ENCODE measurements at regions not wholly inside any gene's neighbourhood (a gene's known extent, or its start where the extent isn't known, plus 50 kb on each side); places are given as distances from the start of the nearest gene placed in this dataset.

GRCh38 chr1:199301472-199302217 is 662.8 kb downstream of the PTPRC start:
- no peak for TF ChIP-seq CTCF (IDR thresholded peaks at IDR 0.05; ENCODE audit: poor library complexity, severe bottlenecking)
- no peak for TF ChIP-seq EZH2 (IDR thresholded peaks at IDR 0.05; ENCODE audit: borderline replicate concordance, insufficient read depth, low read length, poor library complexity, severe bottlenecking)
- no peak for TF ChIP-seq POLR2AphosphoS5 (IDR thresholded peaks at IDR 0.05)
- TF ChIP-seq RAD21 (conservative IDR thresholded peaks at IDR 0.05) = no peak
- no peak for TF ChIP-seq REST (IDR thresholded peaks at IDR 0.05; ENCODE audit: borderline replicate concordance)
- TF ChIP-seq SMC3 (conservative IDR thresholded peaks at IDR 0.05; ENCODE audit: poor library complexity) = no peak

Data from neural cell (in vitro differentiated cells).